NB4 (cell line): ENCODE measurements at regions not wholly inside any gene's neighbourhood (a gene's known extent, or its start where the extent isn't known, plus 50 kb on each side); places are given as distances from the start of the nearest gene placed in this dataset.

Experiments
- DNase-seq: peaks from one replicate; pipeline ENCODE4 v3.0.0; 2010; ENCODE audit warnings: low read depth
- H3K4me3 ChIP-seq: one replicate; pipeline ENCODE4 v1.5.1; 2011; ENCODE audit warnings: mild to moderate bottlenecking, low read depth, low read length, moderate library complexity
- CTCF ChIP-seq: IDR thresholded peaks from one replicate; pipeline ENCODE4 v1.5.1; 2012; ENCODE audit warnings: low read depth, low read length
- MAX ChIP-seq: IDR thresholded peaks from 2 replicates; pipeline ENCODE4 v1.6.1; 2011; ENCODE audit warnings: low read depth, low read length
- MYC ChIP-seq: IDR thresholded peaks from 2 replicates; pipeline ENCODE4 v1.6.1; 2011; ENCODE audit warnings: low read depth, low read length
- POLR2A ChIP-seq: IDR thresholded peaks from 2 replicates; pipeline ENCODE4 v1.6.1; 2011; ENCODE audit warnings: mild to moderate bottlenecking; ENCODE audit not compliant: insufficient read length; ENCODE audit errors: extremely low read depth

GRCh38 chr10:111425459-111425858 lies 348.6 kb downstream of the ADRA2A start:
- TF ChIP-seq POLR2A (no peak), CTCF (no peak), MAX (no peak), MYC (no peak)
- no peak for DNase-seq
- H3K4me3 ChIP-seq = no peak overlapping the region

- DNase-seq = peak; percentile 64
- TF ChIP-seq CTCF (no peak), MAX (no peak), MYC (no peak), POLR2A (no peak)
Observed at GRCh38 chr10:111429288-111430028, 352.6 kb downstream of the ADRA2A start.

GRCh38 chr10:111430070-111430469 lies 353.2 kb downstream of the ADRA2A start:
- TF ChIP-seq MYC = no peak
- no peak for TF ChIP-seq CTCF
- TF ChIP-seq MAX = no peak
- no peak for TF ChIP-seq POLR2A
- H3K4me3 ChIP-seq = no peak overlapping the region
- no peak for DNase-seq

More at GRCh38 chr10:111429288-111430028, 352.6 kb downstream of the ADRA2A start:
- no peak overlapping the region for H3K4me3 ChIP-seq

- no peak overlapping the region for H3K4me3 ChIP-seq
- no peak for DNase-seq
- TF ChIP-seq POLR2A = no peak
- no peak for TF ChIP-seq MYC
- no peak for TF ChIP-seq CTCF
- no peak for TF ChIP-seq MAX
Observed at GRCh38 chr10:111432588-111432987, 355.8 kb downstream of the ADRA2A start.

- TF ChIP-seq POLR2A (no peak), MYC (no peak), MAX (no peak), CTCF (no peak)
- DNase-seq = no peak
- no peak overlapping the region for H3K4me3 ChIP-seq
Observed at GRCh38 chr10:111435871-111436270, 359.0 kb downstream of the ADRA2A start.
